Fibroblast of lung (primary cell): ENCODE measurements at regions not wholly inside any gene's neighbourhood (a gene's known extent, or its start where the extent isn't known, plus 50 kb on each side); places are given as distances from the start of the nearest gene placed in this dataset.

Source experiments
- CTCF ChIP-seq, 2 donors: IDR thresholded peaks in 1 of 2; conservative IDR thresholded peaks in 1 of 2; 1 replicate in 1 of 2; 2 replicates in 1 of 2; pipeline ENCODE4 v1.5.1; 2011 to 2012; ENCODE audit warnings: low read length in 2 of 2, control low read depth in 1 of 2, inconsistent platforms in 1 of 2, low read depth in 1 of 2, mild to moderate bottlenecking in 1 of 2
- EZH2 ChIP-seq: IDR thresholded peaks from 2 replicates; pipeline ENCODE4 v1.5.1; 2012; ENCODE audit warnings: low read length, control low read depth, mild to moderate bottlenecking; ENCODE audit errors: missing control alignments

DNA sequence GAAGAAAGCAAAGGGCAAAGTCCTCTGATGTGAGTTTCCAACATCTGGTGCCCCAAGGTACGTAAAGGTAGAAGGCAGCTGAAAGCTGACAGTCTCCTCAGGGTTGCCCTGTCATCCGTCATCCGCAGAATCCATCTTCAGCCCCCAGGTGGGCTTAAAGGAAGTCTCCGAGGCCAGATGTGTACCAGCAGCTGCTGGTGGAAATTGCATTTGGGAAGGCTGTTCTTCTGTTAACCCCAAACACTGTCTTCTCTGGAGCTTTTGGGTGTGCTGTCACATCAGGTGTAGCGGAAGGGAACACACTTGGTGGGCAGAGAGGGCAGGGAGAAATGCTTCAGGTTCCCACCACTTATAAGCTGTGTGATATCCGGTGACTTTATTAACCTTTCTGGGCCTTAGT lies 310.0 kb upstream of the GATB start:
- TF ChIP-seq CTCF (conservative IDR thresholded peaks at IDR 0.05 in 1 of 2, IDR thresholded peaks at IDR 0.05 in 1 of 2; ENCODE audit: low read depth in 1 of 2, low read length in 2 of 2) (no peak), EZH2 (no peak)
